Breast epithelium (tissue), 3 donors: ENCODE measurements at regions not wholly inside any gene's neighbourhood (a gene's known extent, or its start where the extent isn't known, plus 50 kb on each side); places are given as distances from the start of the nearest gene placed in this dataset.

Experiments
- POLR2A ChIP-seq: fragments of 450-650 bp; IDR thresholded peaks from one replicate; pipeline ENCODE4 v1.6.1; 2016; ENCODE audit warnings: antibody characterized with exemption, mild to moderate bottlenecking, moderate library complexity
- POLR2AphosphoS5 ChIP-seq, 3 donors: sonication (generic); formaldehyde crosslinking; IDR thresholded peaks; one replicate each; pipeline ENCODE4 v1.6.1; 2017; ENCODE audit warnings: antibody characterized with exemption in 3 of 3
- TF ChIP-seq, protein P1 (sequence below), 3 donors: fragments of 450-650 bp; IDR thresholded peaks; one replicate each; pipeline ENCODE4 v1.5.1; 2016 to 2017; ENCODE audit warnings: antibody characterized with exemption in 3 of 3, mild to moderate bottlenecking in 3 of 3, moderate library complexity in 3 of 3

GRCh38 chr6:165735065-165735464 is 72.0 kb upstream of the PDE10A start:
- TF ChIP-seq, protein P1, sequence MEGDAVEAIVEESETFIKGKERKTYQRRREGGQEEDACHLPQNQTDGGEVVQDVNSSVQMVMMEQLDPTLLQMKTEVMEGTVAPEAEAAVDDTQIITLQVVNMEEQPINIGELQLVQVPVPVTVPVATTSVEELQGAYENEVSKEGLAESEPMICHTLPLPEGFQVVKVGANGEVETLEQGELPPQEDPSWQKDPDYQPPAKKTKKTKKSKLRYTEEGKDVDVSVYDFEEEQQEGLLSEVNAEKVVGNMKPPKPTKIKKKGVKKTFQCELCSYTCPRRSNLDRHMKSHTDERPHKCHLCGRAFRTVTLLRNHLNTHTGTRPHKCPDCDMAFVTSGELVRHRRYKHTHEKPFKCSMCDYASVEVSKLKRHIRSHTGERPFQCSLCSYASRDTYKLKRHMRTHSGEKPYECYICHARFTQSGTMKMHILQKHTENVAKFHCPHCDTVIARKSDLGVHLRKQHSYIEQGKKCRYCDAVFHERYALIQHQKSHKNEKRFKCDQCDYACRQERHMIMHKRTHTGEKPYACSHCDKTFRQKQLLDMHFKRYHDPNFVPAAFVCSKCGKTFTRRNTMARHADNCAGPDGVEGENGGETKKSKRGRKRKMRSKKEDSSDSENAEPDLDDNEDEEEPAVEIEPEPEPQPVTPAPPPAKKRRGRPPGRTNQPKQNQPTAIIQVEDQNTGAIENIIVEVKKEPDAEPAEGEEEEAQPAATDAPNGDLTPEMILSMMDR (IDR thresholded peaks at IDR 0.05) = no peak
- TF ChIP-seq POLR2A (no peak), POLR2AphosphoS5 (IDR thresholded peaks at IDR 0.05) (no peak)
